Endothelial cell of umbilical vein (primary cell): ENCODE measurements at regions not wholly inside any gene's neighbourhood (a gene's known extent, or its start where the extent isn't known, plus 50 kb on each side); places are given as distances from the start of the nearest gene placed in this dataset.

Experiments
- BruUV-seq: library from RNA; stranded (reverse); fragments of 400-500 nt; replicated peaks from 2 replicates; lab custom pipeline; 2021; lab: Mats Ljungman, UMichigan
- CTCF ChIA-PET: fragments of 300-600, 350-600 bp; sonication (Branson Sonifier 250); formaldehyde crosslinking; loops from one replicate; lab custom pipeline; 2021; ENCODE audit warnings: antibody characterized with exemption, inconsistent platforms; lab: Charles Lee
- POLR2A ChIA-PET: fragments of 300-600, 350-600 bp; sonication (Branson Sonifier 250); formaldehyde crosslinking; loops from one replicate; lab custom pipeline; 2021; ENCODE audit warnings: antibody characterized with exemption, inconsistent platforms; lab: Charles Lee
- DNase-seq: peaks from one replicate; pipeline ENCODE4 v3.0.0-alpha.2; 2011; ENCODE audit warnings: low read depth, low spot score
- FAIRE-seq: peaks from 2 replicates; lab custom pipeline; 2011; peaks lifted over from hg19 to GRCh38; lab: Jason Lieb, UNC
- H2AFZ ChIP-seq: 2 replicates; pipeline ENCODE4 v1.6.0; 2012; ENCODE audit warnings: low read depth, low read length, control low read depth, inconsistent platforms
- H3K27ac ChIP-seq: 2 replicates; pipeline ENCODE4 v1.5.1; 2011; ENCODE audit warnings: low read depth, mild to moderate bottlenecking, control low read depth, low read length, moderate library complexity; ENCODE audit not compliant: insufficient read depth
- H3K27me3 ChIP-seq, 2 experiments: 2 replicates each; pipeline versions ENCODE4 v1.6.0 to v1.6.1; 2011; ENCODE audit warnings: low read length in 2 of 2, mixed read lengths in 1 of 2; ENCODE audit not compliant: control insufficient read depth in 2 of 2, insufficient read depth in 2 of 2
- H3K36me3 ChIP-seq, 2 experiments: 2 replicates in 1 of 2; 3 replicates in 1 of 2; pipeline ENCODE4 v1.5.1; 2011; ENCODE audit warnings: low read length in 2 of 2, mild to moderate bottlenecking in 1 of 2, moderate library complexity in 1 of 2; ENCODE audit not compliant: control insufficient read depth in 2 of 2, insufficient read depth in 2 of 2; ENCODE audit errors: extremely low read depth in 1 of 2
- H3K4me1 ChIP-seq: 3 replicates; pipeline ENCODE4 v1.5.1; 2011; ENCODE audit warnings: mild to moderate bottlenecking, low read length; ENCODE audit not compliant: control insufficient read depth, insufficient read depth; ENCODE audit errors: extremely low read depth
- H3K4me2 ChIP-seq: 2 replicates; pipeline ENCODE4 v1.6.1; 2011; ENCODE audit warnings: low read length, control low read depth, mixed read lengths; ENCODE audit not compliant: insufficient read depth
- H3K4me3 ChIP-seq, 3 experiments: fragments of 200-600 bp in 1 of 3; sonication (generic), shearing (Covaris generic) in 1 of 3; replicated peaks in 1 of 3; 2 replicates each; pipeline ENCODE4 v1.5.1; 2011 to 2016; ENCODE audit warnings: control low read depth in 3 of 3, low read length in 3 of 3, mild to moderate bottlenecking in 2 of 3, inconsistent platforms in 1 of 3, low read depth in 1 of 3, moderate library complexity in 1 of 3; ENCODE audit not compliant: insufficient read depth in 1 of 3
- H3K79me2 ChIP-seq: 2 replicates; pipeline ENCODE4 v1.6.0; 2012; ENCODE audit warnings: low read length, inconsistent platforms; ENCODE audit not compliant: control insufficient read depth, insufficient read depth
- H3K9ac ChIP-seq: replicated peaks from 2 replicates; pipeline ENCODE3; 2011; ENCODE audit warnings: low read length, control low read depth; ENCODE audit not compliant: insufficient read depth; ENCODE audit errors: extremely low read depth
- H3K9me1 ChIP-seq: replicated peaks from 3 replicates; pipeline ENCODE4 v1.6.0; 2011; ENCODE audit warnings: mild to moderate bottlenecking, low read length; ENCODE audit not compliant: control insufficient read depth, insufficient read depth; ENCODE audit errors: extremely low read depth
- H3K9me3 ChIP-seq: replicated peaks from 2 replicates; pipeline ENCODE4 v1.5.1; 2012; ENCODE audit warnings: low read length, inconsistent platforms; ENCODE audit not compliant: control insufficient read depth, insufficient read depth
- H4K20me1 ChIP-seq: replicated peaks from 2 replicates; pipeline ENCODE3; 2011; ENCODE audit warnings: mild to moderate bottlenecking, low read length; ENCODE audit not compliant: control insufficient read depth, insufficient read depth; ENCODE audit errors: extremely low read depth
- CTCF ChIP-seq, 2 donors: IDR thresholded peaks; 1 replicate in 1 of 2; 2 replicates in 1 of 2; pipeline ENCODE4 v1.5.1; 2011; ENCODE audit warnings: low read length in 2 of 2, mild to moderate bottlenecking in 2 of 2, moderate library complexity in 2 of 2, control low read depth in 1 of 2, inconsistent platforms in 1 of 2, low read depth in 1 of 2; ENCODE audit not compliant: insufficient read depth in 1 of 2; ENCODE audit errors: extremely low read depth in 1 of 2
- EZH2 ChIP-seq: IDR thresholded peaks from 2 replicates; pipeline ENCODE4 v1.6.1; 2012; ENCODE audit warnings: borderline replicate concordance, low read depth, mild to moderate bottlenecking, moderate library complexity, low read length, inconsistent platforms; ENCODE audit not compliant: severe bottlenecking
- FOS ChIP-seq: IDR thresholded peaks from 2 replicates; pipeline ENCODE4 v1.6.1; 2011; ENCODE audit warnings: mild to moderate bottlenecking, low read length, moderate library complexity, borderline replicate concordance; ENCODE audit not compliant: insufficient read depth
- GATA2 ChIP-seq: IDR thresholded peaks from 2 replicates; pipeline ENCODE4 v1.7.0; 2011; ENCODE audit warnings: low read depth, mild to moderate bottlenecking, moderate library complexity, mixed read lengths, low read length; ENCODE audit not compliant: insufficient read length, insufficient read depth
- JUN ChIP-seq: IDR thresholded peaks from 2 replicates; pipeline ENCODE4 v1.6.1; 2011; ENCODE audit warnings: borderline replicate concordance, low read depth; ENCODE audit not compliant: insufficient read length, insufficient read depth
- MAX ChIP-seq: IDR thresholded peaks from 2 replicates; pipeline ENCODE4 v1.6.1; 2011; ENCODE audit not compliant: insufficient read depth, insufficient read length
- MYC ChIP-seq: IDR thresholded peaks from one replicate; pipeline ENCODE4 v1.6.1; 2011; ENCODE audit warnings: mild to moderate bottlenecking, low read depth, low read length
- POLR2A ChIP-seq: IDR thresholded peaks from 2 replicates; pipeline ENCODE4 v1.6.1; 2012; ENCODE audit warnings: low read depth, mild to moderate bottlenecking, control low read depth, low read length
- POLR2AphosphoS5 ChIP-seq: IDR thresholded peaks from 2 replicates; pipeline ENCODE4 v1.6.1; 2012; ENCODE audit warnings: low read depth, mild to moderate bottlenecking, control low read depth, low read length, moderate library complexity; ENCODE audit not compliant: insufficient read depth
- dilution Hi-C: fragments of 300-500 bp; cut with MboI; formaldehyde crosslinking; loops from one replicate; pipeline ENCODE4 v1.15.0; 2019; ENCODE audit warnings: low sequenced_read_pairs; ENCODE audit not compliant: extremely low pct_ligation_motif_present
- intact Hi-C: fragments of 100-400 bp; cut with micrococcal nuclease; formaldehyde crosslinking; loops from one replicate; pipeline ENCODE4 v1.10.0; 2022

- peaks cover 6% of the 10 kb centered on the region for H3K4me1 ChIP-seq
- BruUV-seq, result no TSS peak
- H3K9me1 ChIP-seq, result no peaks in the 10 kb centered on the region
- no peak for TF ChIP-seq EZH2
- TF ChIP-seq MAX, result no peak
- no peak for TF ChIP-seq POLR2AphosphoS5
- TF ChIP-seq FOS, result no peak
- TF ChIP-seq MYC, result no peak
- no peak for TF ChIP-seq POLR2A
- TF ChIP-seq JUN, result no peak
- TF ChIP-seq CTCF (IDR thresholded peaks at IDR 0.05; ENCODE audit: extremely low read depth in 1 of 2, insufficient read depth in 1 of 2, low read depth in 1 of 2, low read length in 2 of 2), result no peak
- no peak for TF ChIP-seq GATA2
- H4K20me1 ChIP-seq, result no peaks in the 10 kb centered on the region
- no peaks in the 10 kb centered on the region for H3K27me3 ChIP-seq
- no peak overlapping the region for H3K4me3 ChIP-seq
- intact Hi-C loops (no loop called here), dilution Hi-C loops (no loop called here)
- H3K36me3 ChIP-seq, result no peaks in the 10 kb centered on the region
- ChIA-PET POLR2A (no interaction called here), CTCF (no interaction called here)
- no peaks in the 10 kb centered on the region for H3K9me3 ChIP-seq
- no peak overlapping the region for H3K27ac ChIP-seq
- no peak overlapping the region for H3K4me2 ChIP-seq
- no peaks in the 10 kb centered on the region for H3K79me2 ChIP-seq
- no peak overlapping the region for H2AFZ ChIP-seq
- FAIRE-seq (no peak), DNase-seq (no peak)
- no peak overlapping the region for H3K9ac ChIP-seq
These were observed 86.4 kb upstream of the OSBPL8 start for GRCh38 chr12:76645934-76646333.
